Neural cell (in vitro differentiated cells): ENCODE measurements at regions not wholly inside any gene's neighbourhood (a gene's known extent, or its start where the extent isn't known, plus 50 kb on each side); places are given as distances from the start of the nearest gene placed in this dataset.

Source experiments
- H2AFZ ChIP-seq: fragments of 200-600, 300-800 bp; sonication (generic), shearing (Covaris generic); 2 replicates; pipeline ENCODE4 v1.6.0; 2014; ENCODE audit warnings: low read depth, mild to moderate bottlenecking, antibody characterized with exemption, low read length, moderate library complexity
- H3F3A ChIP-seq: fragments of 200-600 bp; shearing (Covaris generic); 2 replicates; pipeline ENCODE4 v1.6.1; 2016; ENCODE audit warnings: mild to moderate bottlenecking, moderate library complexity, mixed read lengths, antibody characterized with exemption, low read length; ENCODE audit not compliant: insufficient read depth, poor library complexity, severe bottlenecking
- H3K27ac ChIP-seq: fragments of 200-600, 300-800 bp; sonication (generic), shearing (Covaris generic); 2 replicates; pipeline ENCODE4 v1.5.1; 2014; ENCODE audit warnings: mild to moderate bottlenecking, low read length, moderate library complexity
- H3K27me3 ChIP-seq: fragments of 300-800, 200-600 bp; sonication (generic), shearing (Covaris generic); 2 replicates; pipeline ENCODE4 v1.6.0; 2014; ENCODE audit warnings: mild to moderate bottlenecking, low read depth, low read length, moderate library complexity; ENCODE audit not compliant: insufficient read depth
- H3K36me3 ChIP-seq: fragments of 300-800, 200-600 bp; sonication (generic), shearing (Covaris generic); 2 replicates; pipeline ENCODE4 v1.5.1; 2014; ENCODE audit warnings: mild to moderate bottlenecking, antibody characterized with exemption, low read length, moderate library complexity; ENCODE audit not compliant: insufficient read depth
- H3K4me2 ChIP-seq: fragments of 300-800, 200-600 bp; sonication (generic), shearing (Covaris generic); 2 replicates; pipeline ENCODE4 v1.6.0; 2014; ENCODE audit warnings: mild to moderate bottlenecking, low read length
- H3K4me3 ChIP-seq: fragments of 300-800, 200-600 bp; sonication (generic), shearing (Covaris generic); 2 replicates; pipeline ENCODE4 v1.5.1; 2014; ENCODE audit warnings: mild to moderate bottlenecking, low read length, moderate library complexity
- H3K79me2 ChIP-seq: fragments of 200-600 bp; shearing (Covaris generic); replicated peaks from 2 replicates; pipeline ENCODE4 v1.6.0; 2014; ENCODE audit warnings: mild to moderate bottlenecking, low read length, moderate library complexity; ENCODE audit not compliant: insufficient read depth
- H3K9ac ChIP-seq: fragments of 300-800, 200-600 bp; sonication (generic), shearing (Covaris generic); 2 replicates; pipeline ENCODE4 v1.6.1; 2016; ENCODE audit warnings: mild to moderate bottlenecking, low read length, mixed read lengths
- H3K9me2 ChIP-seq: fragments of 200-600 bp; shearing (Covaris generic); 2 replicates; pipeline ENCODE4 v1.6.1; 2016; ENCODE audit warnings: mild to moderate bottlenecking, low read length, mixed read lengths; ENCODE audit not compliant: insufficient read depth
- H3K9me3 ChIP-seq: fragments of 200-600, 300-800 bp; sonication (generic), shearing (Covaris generic); 2 replicates; pipeline ENCODE4 v1.6.1; 2016; ENCODE audit warnings: mild to moderate bottlenecking, mixed run types, low read length, moderate library complexity, mixed read lengths
- H4K20me1 ChIP-seq: fragments of 200-600 bp; shearing (Covaris generic); 2 replicates; pipeline ENCODE4 v1.6.1; 2016; ENCODE audit warnings: mild to moderate bottlenecking, mixed run types; ENCODE audit not compliant: insufficient read depth
- EP300 ChIP-seq: fragments of 450-650 bp; conservative IDR thresholded peaks from 2 replicates; pipeline ENCODE4 v1.6.1; 2014; ENCODE audit warnings: antibody characterized with exemption, mild to moderate bottlenecking, moderate library complexity; ENCODE audit not compliant: poor library complexity, severe bottlenecking
- EZH2 ChIP-seq: fragments of 200-600, 300-800 bp; shearing (Covaris generic), sonication (generic); IDR thresholded peaks from 2 replicates; pipeline ENCODE4 v1.6.1; 2014; ENCODE audit warnings: antibody characterized with exemption, low read length, borderline replicate concordance, mild to moderate bottlenecking; ENCODE audit not compliant: insufficient read depth, poor library complexity, severe bottlenecking
- MXI1 ChIP-seq: fragments of 450-650 bp; conservative IDR thresholded peaks from 2 replicates; pipeline ENCODE4 v1.6.1; 2014; ENCODE audit warnings: antibody characterized with exemption, mild to moderate bottlenecking; ENCODE audit not compliant: poor library complexity, severe bottlenecking
- POLR2AphosphoS5 ChIP-seq: IDR thresholded peaks from 2 replicates; pipeline ENCODE4 v1.6.1; 2012
- RAD21 ChIP-seq: fragments of 450-650 bp; conservative IDR thresholded peaks from 2 replicates; pipeline ENCODE4 v1.6.1; 2014; ENCODE audit warnings: antibody characterized with exemption, mild to moderate bottlenecking, moderate library complexity
- SMC3 ChIP-seq: fragments of 450-650 bp; conservative IDR thresholded peaks from 2 replicates; pipeline ENCODE4 v1.6.1; 2014; ENCODE audit warnings: antibody characterized with exemption, mild to moderate bottlenecking, moderate library complexity; ENCODE audit not compliant: poor library complexity
- TAF1 ChIP-seq: IDR thresholded peaks from 2 replicates; pipeline ENCODE4 v1.6.1; 2012; ENCODE audit warnings: low read depth
- TF ChIP-seq, protein P1 (sequence below): fragments of 450-650 bp; IDR thresholded peaks from 2 replicates; pipeline ENCODE4 v1.5.1; 2014; ENCODE audit warnings: antibody characterized with exemption, mild to moderate bottlenecking, moderate library complexity; ENCODE audit not compliant: poor library complexity, severe bottlenecking
- TF ChIP-seq, protein P2 (sequence below): IDR thresholded peaks from 2 replicates; pipeline ENCODE4 v1.6.1; 2012; ENCODE audit warnings: borderline replicate concordance

DNA sequence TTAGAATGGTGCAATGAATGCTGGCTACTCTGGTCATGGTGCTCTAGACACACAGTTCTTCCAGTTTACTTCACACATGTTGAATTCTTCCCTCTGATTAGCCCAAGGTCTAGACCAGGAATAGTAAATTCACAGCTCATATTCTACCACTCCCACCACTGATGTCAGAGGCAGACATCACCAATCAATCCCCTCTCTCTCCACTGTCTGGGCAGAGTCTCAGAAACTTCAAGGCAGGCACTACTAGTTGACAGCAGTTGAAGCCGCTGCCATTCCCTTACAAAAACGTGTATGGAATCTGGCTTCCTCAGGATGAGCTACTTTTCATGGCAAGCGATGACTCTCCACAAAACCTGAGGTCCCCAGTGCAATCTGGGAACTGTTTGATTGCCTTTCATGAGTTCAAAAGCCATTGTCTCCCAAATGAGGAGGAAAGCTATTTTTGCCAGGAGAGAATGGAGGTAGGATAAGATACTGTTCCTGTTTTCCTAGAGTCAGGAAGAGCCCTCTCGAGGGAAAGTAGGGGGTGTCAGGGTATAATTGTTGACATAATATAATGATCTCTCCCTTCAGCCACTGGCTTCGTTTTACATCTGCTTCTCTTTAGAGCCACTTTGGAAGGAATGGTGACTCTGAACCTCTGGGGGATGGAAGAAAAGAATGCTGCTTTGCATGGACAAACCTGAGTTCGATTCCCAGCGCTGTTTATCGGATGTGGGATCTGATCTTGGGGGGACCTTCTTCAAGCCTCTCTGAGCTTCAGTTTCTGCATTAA lies 90.0 kb downstream of the FOXL1 start:
- no peak overlapping the region for H3K4me3 ChIP-seq
- no peaks in the 10 kb centered on the region for H3K79me2 ChIP-seq
- no peaks in the 10 kb centered on the region for H3K9me2 ChIP-seq
- TF ChIP-seq POLR2AphosphoS5: no peak
- no peak for TF ChIP-seq TAF1
- TF ChIP-seq RAD21: no peak
- TF ChIP-seq, protein P1, sequence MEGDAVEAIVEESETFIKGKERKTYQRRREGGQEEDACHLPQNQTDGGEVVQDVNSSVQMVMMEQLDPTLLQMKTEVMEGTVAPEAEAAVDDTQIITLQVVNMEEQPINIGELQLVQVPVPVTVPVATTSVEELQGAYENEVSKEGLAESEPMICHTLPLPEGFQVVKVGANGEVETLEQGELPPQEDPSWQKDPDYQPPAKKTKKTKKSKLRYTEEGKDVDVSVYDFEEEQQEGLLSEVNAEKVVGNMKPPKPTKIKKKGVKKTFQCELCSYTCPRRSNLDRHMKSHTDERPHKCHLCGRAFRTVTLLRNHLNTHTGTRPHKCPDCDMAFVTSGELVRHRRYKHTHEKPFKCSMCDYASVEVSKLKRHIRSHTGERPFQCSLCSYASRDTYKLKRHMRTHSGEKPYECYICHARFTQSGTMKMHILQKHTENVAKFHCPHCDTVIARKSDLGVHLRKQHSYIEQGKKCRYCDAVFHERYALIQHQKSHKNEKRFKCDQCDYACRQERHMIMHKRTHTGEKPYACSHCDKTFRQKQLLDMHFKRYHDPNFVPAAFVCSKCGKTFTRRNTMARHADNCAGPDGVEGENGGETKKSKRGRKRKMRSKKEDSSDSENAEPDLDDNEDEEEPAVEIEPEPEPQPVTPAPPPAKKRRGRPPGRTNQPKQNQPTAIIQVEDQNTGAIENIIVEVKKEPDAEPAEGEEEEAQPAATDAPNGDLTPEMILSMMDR: no peak
- no peak for TF ChIP-seq EP300
- no peak for TF ChIP-seq SMC3
- TF ChIP-seq EZH2: no peak
- TF ChIP-seq MXI1: no peak
- TF ChIP-seq, protein P2, sequence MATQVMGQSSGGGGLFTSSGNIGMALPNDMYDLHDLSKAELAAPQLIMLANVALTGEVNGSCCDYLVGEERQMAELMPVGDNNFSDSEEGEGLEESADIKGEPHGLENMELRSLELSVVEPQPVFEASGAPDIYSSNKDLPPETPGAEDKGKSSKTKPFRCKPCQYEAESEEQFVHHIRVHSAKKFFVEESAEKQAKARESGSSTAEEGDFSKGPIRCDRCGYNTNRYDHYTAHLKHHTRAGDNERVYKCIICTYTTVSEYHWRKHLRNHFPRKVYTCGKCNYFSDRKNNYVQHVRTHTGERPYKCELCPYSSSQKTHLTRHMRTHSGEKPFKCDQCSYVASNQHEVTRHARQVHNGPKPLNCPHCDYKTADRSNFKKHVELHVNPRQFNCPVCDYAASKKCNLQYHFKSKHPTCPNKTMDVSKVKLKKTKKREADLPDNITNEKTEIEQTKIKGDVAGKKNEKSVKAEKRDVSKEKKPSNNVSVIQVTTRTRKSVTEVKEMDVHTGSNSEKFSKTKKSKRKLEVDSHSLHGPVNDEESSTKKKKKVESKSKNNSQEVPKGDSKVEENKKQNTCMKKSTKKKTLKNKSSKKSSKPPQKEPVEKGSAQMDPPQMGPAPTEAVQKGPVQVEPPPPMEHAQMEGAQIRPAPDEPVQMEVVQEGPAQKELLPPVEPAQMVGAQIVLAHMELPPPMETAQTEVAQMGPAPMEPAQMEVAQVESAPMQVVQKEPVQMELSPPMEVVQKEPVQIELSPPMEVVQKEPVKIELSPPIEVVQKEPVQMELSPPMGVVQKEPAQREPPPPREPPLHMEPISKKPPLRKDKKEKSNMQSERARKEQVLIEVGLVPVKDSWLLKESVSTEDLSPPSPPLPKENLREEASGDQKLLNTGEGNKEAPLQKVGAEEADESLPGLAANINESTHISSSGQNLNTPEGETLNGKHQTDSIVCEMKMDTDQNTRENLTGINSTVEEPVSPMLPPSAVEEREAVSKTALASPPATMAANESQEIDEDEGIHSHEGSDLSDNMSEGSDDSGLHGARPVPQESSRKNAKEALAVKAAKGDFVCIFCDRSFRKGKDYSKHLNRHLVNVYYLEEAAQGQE: no peak
- H4K20me1 ChIP-seq: no peaks in the 10 kb centered on the region
- no peaks in the 10 kb centered on the region for H3K9me3 ChIP-seq
- no peaks in the 10 kb centered on the region for H3K36me3 ChIP-seq
- no peak overlapping the region for H3K9ac ChIP-seq
- H3F3A ChIP-seq: no peaks in the 10 kb centered on the region
- no peak overlapping the region for H2AFZ ChIP-seq
- no peaks in the 10 kb centered on the region for H3K27me3 ChIP-seq
- no peak overlapping the region for H3K27ac ChIP-seq
- no peak overlapping the region for H3K4me2 ChIP-seq

DNA sequence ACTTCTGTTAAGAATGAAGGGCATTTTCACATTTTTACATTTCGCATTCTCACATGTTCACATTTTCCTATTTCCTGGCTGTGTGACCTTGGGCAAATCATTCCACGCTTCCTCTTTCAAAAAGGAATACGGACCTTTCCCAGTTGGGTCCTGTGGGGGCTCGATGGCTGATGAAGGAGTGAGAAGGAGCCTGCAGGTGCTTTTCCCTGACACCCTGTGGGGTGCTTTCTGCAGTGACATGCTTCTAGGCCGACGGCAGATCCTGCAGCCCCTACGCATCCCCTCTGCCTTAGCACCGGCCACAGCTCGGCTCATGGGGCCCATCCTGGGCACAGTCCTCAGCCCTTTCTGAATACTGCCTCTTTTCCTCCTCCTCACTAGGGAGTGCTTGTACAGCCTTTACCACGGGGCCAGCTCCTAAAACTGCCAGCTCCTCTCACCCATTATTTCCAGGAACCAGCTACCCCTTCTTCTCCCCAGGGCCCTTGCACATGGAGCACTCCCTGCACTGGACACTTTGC lies 91.0 kb downstream of the FOXL1 start:
- Histone ChIP-seq H3K9me3 (no peaks in the 10 kb centered on the region), H3K27me3 (no peaks in the 10 kb centered on the region), H3K9ac (no peak overlapping the region), H3K9me2 (no peaks in the 10 kb centered on the region), H3K4me2 (no peak overlapping the region), H3K79me2 (no peaks in the 10 kb centered on the region), H3K27ac (no peak overlapping the region), H3F3A (no peaks in the 10 kb centered on the region), H4K20me1 (no peaks in the 10 kb centered on the region), H2AFZ (no peak overlapping the region), H3K36me3 (no peaks in the 10 kb centered on the region), H3K4me3 (no peak overlapping the region)
- TF ChIP-seq RAD21 (no peak), TAF1 (no peak), EP300 (no peak), POLR2AphosphoS5 (no peak)
- TF ChIP-seq, protein P1: no peak
